ENCODE measurements at regions not wholly inside any gene's neighbourhood (a gene's known extent, or its start where the extent isn't known, plus 50 kb on each side); places are given as distances from the start of the nearest gene placed in this dataset.
"Not testable (repeated sequence)": the region's sequence is repeated elsewhere in the genome, so short reads cannot be mapped to it uniquely, and the experiment has no call there.

- DNase-seq (ENCODE audit: low read depth in 3 of 3), result no peak
Measured at GRCh38 chr10:130967161-130967560, 344.4 kb downstream of the TCERG1L start.

- DNase-seq (ENCODE audit: low read depth in 3 of 3), result no peak
Measured at GRCh38 chr10:130967784-130968183, 343.7 kb downstream of the TCERG1L start.

GRCh38 chr10:130968511-130968910, 343.0 kb downstream of the TCERG1L start:
- no peak for DNase-seq (ENCODE audit: low read depth in 3 of 3)

- DNase-seq (ENCODE audit: low read depth in 3 of 3), result no peak
Measured at GRCh38 chr10:130968964-130969363, 342.6 kb downstream of the TCERG1L start.

- no peak for DNase-seq (ENCODE audit: low read depth in 3 of 3)
Measured at GRCh38 chr10:130969700-130970099, 341.8 kb downstream of the TCERG1L start.

GRCh38 chr10:130970341-130971122, 341.0 kb downstream of the TCERG1L start:
- DNase-seq (ENCODE audit: low read depth in 3 of 3), result no peak

- DNase-seq (ENCODE audit: low read depth in 3 of 3), result no peak
Measured at GRCh38 chr10:130971123-130971435, 340.4 kb downstream of the TCERG1L start.

GRCh38 chr10:130973127-130973839, 338.2 kb downstream of the TCERG1L start:
- no peak for DNase-seq (ENCODE audit: low read depth in 3 of 3)

GRCh38 chr10:130974166-130974565, 337.4 kb downstream of the TCERG1L start:
- DNase-seq (ENCODE audit: low read depth in 3 of 3), result no peak

- DNase-seq (ENCODE audit: low read depth in 3 of 3), result not testable (repeated sequence)
Measured at GRCh38 chr10:130975351-130975750, 336.2 kb downstream of the TCERG1L start.

- DNase-seq (ENCODE audit: low read depth in 3 of 3), result no peak
Measured at GRCh38 chr10:130982802-130983201, 328.7 kb downstream of the TCERG1L start.

GRCh38 chr10:130983749-130984148, 327.8 kb downstream of the TCERG1L start:
- DNase-seq (ENCODE audit: low read depth in 3 of 3), result no peak

- DNase-seq (ENCODE audit: low read depth in 3 of 3), result no peak
Measured at GRCh38 chr10:130984686-130985085, 326.8 kb downstream of the TCERG1L start.

GRCh38 chr10:130985158-130985753, 326.3 kb downstream of the TCERG1L start:
- DNase-seq (ENCODE audit: low read depth in 3 of 3), result no peak

- DNase-seq (ENCODE audit: low read depth in 3 of 3), result no peak
Measured at GRCh38 chr10:130986846-130987245, 324.7 kb downstream of the TCERG1L start.

GRCh38 chr10:130987401-130987800, 324.1 kb downstream of the TCERG1L start:
- DNase-seq (ENCODE audit: low read depth in 3 of 3), result no peak

- no peak for DNase-seq (ENCODE audit: low read depth in 3 of 3)
Measured at GRCh38 chr10:130989670-130990232, 321.8 kb downstream of the TCERG1L start.

GRCh38 chr10:130990486-130990885, 321.0 kb downstream of the TCERG1L start:
- no peak for DNase-seq (ENCODE audit: low read depth in 3 of 3)

- no peak for DNase-seq (ENCODE audit: low read depth in 3 of 3)
Measured at GRCh38 chr10:130992802-130993523, 318.6 kb downstream of the TCERG1L start.

GRCh38 chr10:130993612-130994011, 317.9 kb downstream of the TCERG1L start:
- DNase-seq (ENCODE audit: low read depth in 3 of 3), result no peak

- DNase-seq (ENCODE audit: low read depth in 3 of 3), result no peak
Measured at GRCh38 chr10:130994191-130994590, 317.3 kb downstream of the TCERG1L start.

- no peak for DNase-seq (ENCODE audit: low read depth in 3 of 3)
Measured at GRCh38 chr10:130994845-130995244, 316.7 kb downstream of the TCERG1L start.

Data from stimulated activated CD4-positive, alpha-beta T cell treated with anti-CD3 and anti-CD28 coated beads, TNF-alpha, amount 100 ng/mL, for 4 hours (primary cell).